ENCODE measurements at regions not wholly inside any gene's neighbourhood (a gene's known extent, or its start where the extent isn't known, plus 50 kb on each side); places are given as distances from the start of the nearest gene placed in this dataset.

DNA sequence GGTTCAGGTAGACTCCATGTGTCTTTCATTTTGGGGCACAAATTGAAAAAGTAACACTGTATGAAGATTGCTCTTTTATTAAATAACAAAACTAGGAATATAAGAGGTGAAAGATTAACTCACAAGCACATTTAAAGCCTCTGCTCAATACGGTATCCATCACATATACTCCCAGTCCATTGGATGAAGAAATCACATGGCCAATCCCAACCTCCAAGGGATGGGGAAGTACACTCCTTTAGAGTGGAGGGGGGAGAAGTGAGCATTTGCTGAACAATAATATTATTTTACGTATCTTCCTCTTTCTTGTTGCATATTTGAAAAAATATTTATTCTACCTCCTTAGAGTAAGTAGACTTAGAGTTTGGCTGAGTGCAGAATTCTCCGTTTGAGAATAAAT, 316.5 kb downstream of the LMX1A start:
- no peak for ATAC-seq (replicated peaks in 1 of 2)
- DNase-seq, result no peak
- H3K27me3 Mint-ChIP-seq (ENCODE audit: low read depth), result no peaks in the 10 kb centered on the region
- H3K36me3 Mint-ChIP-seq (ENCODE audit: insufficient read depth in 2 of 2), result no peaks in the 10 kb centered on the region
- no peak overlapping the region for H3K27ac Mint-ChIP-seq
- H3K4me3 Mint-ChIP-seq, result no peak overlapping the region
- no peaks in the 10 kb centered on the region for H3K4me1 Mint-ChIP-seq (ENCODE audit: low read depth)
- peaks cover 0 to 2% of the 10 kb centered on the region in 2 donors for H3K9me3 Mint-ChIP-seq

DNA sequence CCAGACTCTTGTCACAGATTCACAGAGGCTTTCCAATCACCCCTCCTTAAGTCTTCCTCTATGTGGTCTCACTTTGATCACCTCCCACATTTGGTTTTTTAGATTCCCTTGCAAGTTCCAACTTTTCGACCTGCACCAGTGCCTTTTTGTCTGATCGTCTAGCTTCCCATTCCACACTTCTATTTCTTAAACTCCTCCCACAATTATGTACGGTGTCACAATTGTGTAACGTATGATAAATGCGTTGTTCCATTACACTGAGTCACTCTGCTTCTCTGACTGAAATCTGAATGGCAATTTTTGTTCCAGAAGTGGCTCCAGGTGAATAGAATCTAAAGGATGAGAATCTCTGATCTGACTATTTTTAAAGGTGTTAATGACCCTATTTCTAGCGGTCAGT, 320.1 kb downstream of the LMX1A start:
- H3K4me3 Mint-ChIP-seq, result no peak overlapping the region
- no peaks in the 10 kb centered on the region for H3K4me1 Mint-ChIP-seq (ENCODE audit: low read depth)
- no peak overlapping the region for H3K27ac Mint-ChIP-seq
- no peaks in the 10 kb centered on the region for H3K36me3 Mint-ChIP-seq (ENCODE audit: insufficient read depth in 2 of 2)
- ATAC-seq (replicated peaks in 1 of 2) (no peak), DNase-seq (no peak)
- peaks cover 0 to 2% of the 10 kb centered on the region in 2 donors for H3K9me3 Mint-ChIP-seq
- no peaks in the 10 kb centered on the region for H3K27me3 Mint-ChIP-seq (ENCODE audit: low read depth)

DNA sequence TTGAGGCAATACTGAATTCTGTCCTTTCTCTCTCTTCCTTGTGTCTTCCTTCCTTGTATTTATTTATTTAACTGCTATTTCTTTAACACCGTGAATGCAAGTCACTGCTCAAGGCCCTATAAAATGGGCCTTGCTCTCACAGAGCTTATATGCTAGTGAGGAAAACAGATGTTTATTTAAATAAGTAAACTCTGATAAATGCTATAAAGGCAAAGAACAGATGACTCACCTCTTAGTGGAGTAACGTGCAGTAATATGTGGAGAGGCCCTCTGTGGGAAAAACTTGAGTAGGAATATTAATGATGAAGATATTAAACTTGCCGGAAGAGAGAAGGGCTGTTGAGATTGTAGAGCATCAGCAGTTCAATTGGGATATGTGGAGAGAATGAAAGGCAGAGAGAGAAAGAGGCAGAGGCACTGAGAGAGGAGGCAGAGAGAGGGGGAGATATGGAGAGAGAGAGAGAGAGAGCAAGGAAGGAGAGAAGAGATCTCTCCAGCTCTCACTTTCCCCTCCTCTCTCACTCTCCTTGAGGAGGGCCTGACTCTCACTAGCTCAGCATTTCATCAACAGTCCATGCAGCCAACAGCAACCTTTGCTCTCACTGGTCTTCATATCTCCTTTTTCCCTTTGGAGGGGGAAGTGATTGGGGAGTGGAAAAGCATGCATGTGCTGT, 322.2 kb downstream of the LMX1A start:
- Mint-ChIP-seq H3K27me3 (ENCODE audit: low read depth) (no peaks in the 10 kb centered on the region), H3K4me1 (ENCODE audit: low read depth) (no peaks in the 10 kb centered on the region), H3K9me3 (peaks cover 0 to 2% of the 10 kb centered on the region in 2 donors), H3K4me3 (no peak overlapping the region), H3K36me3 (ENCODE audit: insufficient read depth in 2 of 2) (no peaks in the 10 kb centered on the region), H3K27ac (no peak overlapping the region)
- DNase-seq (no peak), ATAC-seq (replicated peaks in 1 of 2) (no peak)

DNA sequence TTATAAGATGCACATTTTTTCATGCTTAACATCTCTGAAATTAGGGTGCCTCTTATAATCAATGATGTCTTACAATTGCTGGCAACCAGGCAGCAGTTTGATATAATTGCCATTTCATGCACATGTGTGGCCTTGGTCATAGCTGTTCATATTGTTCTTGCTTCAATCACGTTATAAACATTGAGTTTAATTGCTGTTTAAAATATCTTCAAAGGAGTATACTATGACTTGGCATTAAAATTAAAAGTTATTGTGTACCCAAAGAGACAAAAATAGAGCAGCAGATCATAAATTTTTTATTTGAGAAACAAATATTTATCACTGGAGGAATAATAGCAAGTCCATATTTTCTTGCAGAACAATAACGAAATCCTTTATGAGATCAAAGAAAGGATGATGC, 325.5 kb downstream of the LMX1A start:
- no peak for ATAC-seq (replicated peaks in 1 of 2)
- no peaks in the 10 kb centered on the region for H3K36me3 Mint-ChIP-seq (ENCODE audit: insufficient read depth in 2 of 2)

DNA sequence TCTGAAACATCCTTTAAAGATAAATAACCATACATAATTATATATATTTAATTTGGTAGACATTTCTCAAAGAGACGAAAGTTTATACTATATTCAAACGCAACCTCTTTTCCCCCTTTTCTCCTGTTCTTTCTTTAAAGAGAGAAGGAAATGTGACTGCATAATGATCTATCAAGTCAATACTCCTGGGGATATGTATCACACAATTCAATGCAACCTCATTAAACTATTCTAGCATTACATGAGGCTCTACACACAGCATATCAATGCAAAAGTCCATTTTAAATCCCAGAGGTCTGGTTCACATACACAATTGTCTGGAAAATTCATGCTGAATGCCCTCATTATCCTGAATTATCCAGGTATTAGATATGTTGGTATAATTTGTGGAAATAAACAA, 330.7 kb downstream of the LMX1A start:
- H3K27ac Mint-ChIP-seq, result no peak overlapping the region
- DNase-seq (no peak), ATAC-seq (replicated peaks in 1 of 2) (no peak)
- no peak overlapping the region for H3K4me3 Mint-ChIP-seq
- no peaks in the 10 kb centered on the region for H3K4me1 Mint-ChIP-seq (ENCODE audit: low read depth)
- H3K27me3 Mint-ChIP-seq (ENCODE audit: low read depth), result no peaks in the 10 kb centered on the region
- peaks cover 2 to 5% of the 10 kb centered on the region in 2 donors for H3K9me3 Mint-ChIP-seq
- H3K36me3 Mint-ChIP-seq (ENCODE audit: insufficient read depth in 2 of 2), result peaks cover 0 to 2% of the 10 kb centered on the region in 2 donors

More for the DNA sequence above, 325.5 kb downstream of the LMX1A start:
- Mint-ChIP-seq H3K4me1 (ENCODE audit: low read depth) (no peaks in the 10 kb centered on the region), H3K27me3 (ENCODE audit: low read depth) (no peaks in the 10 kb centered on the region), H3K9me3 (no peaks in the 10 kb centered on the region), H3K27ac (no peak overlapping the region), H3K4me3 (no peak overlapping the region)
- DNase-seq, result no peak

DNA sequence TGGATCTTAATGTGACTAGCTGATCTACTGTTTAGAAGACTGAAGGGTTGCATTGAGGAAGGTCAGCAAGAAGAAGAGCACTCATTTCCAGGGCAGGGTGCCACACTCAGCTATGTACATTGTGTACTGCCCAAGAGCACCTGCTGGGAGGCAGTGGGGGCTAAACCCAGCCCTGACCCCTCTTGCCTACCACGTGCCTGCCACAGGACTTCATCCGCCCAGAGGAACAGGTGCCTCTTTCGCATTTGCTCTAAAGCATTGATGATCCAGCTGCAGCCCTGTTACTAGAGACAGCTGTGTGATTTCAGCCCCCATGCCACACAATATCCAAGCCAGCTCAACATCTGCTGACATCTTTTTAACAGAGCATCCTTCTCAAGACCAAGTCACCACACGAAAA, 341.8 kb downstream of the LMX1A start:
- Mint-ChIP-seq H3K36me3 (ENCODE audit: insufficient read depth in 2 of 2) (peaks cover 0 to 2% of the 10 kb centered on the region in 2 donors), H3K9me3 (peaks cover 9% of the 10 kb centered on the region in 2 donors)
- no peak for DNase-seq

DNA sequence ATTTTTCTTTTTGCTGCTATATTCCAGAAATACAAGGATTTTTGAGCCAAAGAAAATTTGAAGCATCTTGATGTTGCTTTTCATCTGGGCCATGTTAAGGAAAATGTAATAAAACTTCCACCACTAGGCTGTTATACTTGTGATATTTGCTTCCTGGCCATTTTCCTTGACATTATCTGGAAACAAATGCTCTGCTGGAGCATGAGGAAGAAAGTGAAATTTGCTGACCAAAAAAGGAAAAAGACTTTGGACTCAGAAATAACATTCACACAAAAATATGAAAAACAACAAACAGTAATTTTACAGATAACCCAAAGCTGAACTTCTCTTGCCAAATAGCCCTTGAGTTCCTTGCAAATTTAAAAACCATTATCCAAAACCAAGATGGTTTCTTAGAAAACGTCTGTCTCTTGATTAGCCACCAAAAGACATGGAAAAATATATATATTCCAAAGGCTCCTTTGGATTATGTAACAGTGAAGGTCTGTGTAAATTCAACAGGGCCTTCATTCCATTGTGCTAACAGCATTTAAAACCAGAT, 344.5 kb downstream of the LMX1A start:
- DNase-seq, result no peak
- Mint-ChIP-seq H3K4me1 (ENCODE audit: low read depth) (no peaks in the 10 kb centered on the region), H3K4me3 (no peak overlapping the region), H3K27me3 (ENCODE audit: low read depth) (no peaks in the 10 kb centered on the region), H3K9me3 (peaks cover 0 to 2% of the 10 kb centered on the region in 2 donors), H3K36me3 (ENCODE audit: insufficient read depth in 2 of 2) (no peaks in the 10 kb centered on the region), H3K27ac (no peak overlapping the region)
- no peak for ATAC-seq (replicated peaks in 1 of 2)

More for the DNA sequence above, 341.8 kb downstream of the LMX1A start:
- Mint-ChIP-seq H3K27ac (no peak overlapping the region), H3K27me3 (ENCODE audit: low read depth) (no peaks in the 10 kb centered on the region), H3K4me3 (no peak overlapping the region), H3K4me1 (ENCODE audit: low read depth) (no peaks in the 10 kb centered on the region)
- no peak for ATAC-seq (replicated peaks in 1 of 2)

DNA sequence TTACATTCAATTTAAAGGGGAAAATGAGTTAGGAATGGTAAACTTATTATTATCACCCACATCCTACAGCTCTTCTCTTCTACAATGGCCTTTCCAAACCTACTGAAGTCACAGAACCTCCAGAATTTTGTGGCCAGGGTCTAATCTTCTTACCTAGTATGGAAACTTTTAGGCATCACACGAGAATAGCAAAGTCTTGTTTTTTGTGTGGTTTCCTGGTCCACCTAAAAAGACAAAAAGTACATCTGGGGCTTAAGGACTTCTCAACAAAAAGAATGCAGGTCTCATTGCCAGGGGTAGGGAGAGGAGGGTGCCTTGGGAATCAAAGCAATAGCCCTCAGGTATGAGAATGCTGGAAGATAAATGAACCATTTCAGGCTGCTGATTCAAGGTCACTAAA, 345.3 kb downstream of the LMX1A start:
- Mint-ChIP-seq H3K27ac (no peak overlapping the region), H3K4me3 (no peak overlapping the region), H3K36me3 (ENCODE audit: insufficient read depth in 2 of 2) (no peaks in the 10 kb centered on the region), H3K4me1 (ENCODE audit: low read depth) (no peaks in the 10 kb centered on the region), H3K27me3 (ENCODE audit: low read depth) (no peaks in the 10 kb centered on the region), H3K9me3 (peaks cover 0 to 2% of the 10 kb centered on the region in 2 donors)
- DNase-seq (no peak), ATAC-seq (replicated peaks in 1 of 2) (no peak)

DNA sequence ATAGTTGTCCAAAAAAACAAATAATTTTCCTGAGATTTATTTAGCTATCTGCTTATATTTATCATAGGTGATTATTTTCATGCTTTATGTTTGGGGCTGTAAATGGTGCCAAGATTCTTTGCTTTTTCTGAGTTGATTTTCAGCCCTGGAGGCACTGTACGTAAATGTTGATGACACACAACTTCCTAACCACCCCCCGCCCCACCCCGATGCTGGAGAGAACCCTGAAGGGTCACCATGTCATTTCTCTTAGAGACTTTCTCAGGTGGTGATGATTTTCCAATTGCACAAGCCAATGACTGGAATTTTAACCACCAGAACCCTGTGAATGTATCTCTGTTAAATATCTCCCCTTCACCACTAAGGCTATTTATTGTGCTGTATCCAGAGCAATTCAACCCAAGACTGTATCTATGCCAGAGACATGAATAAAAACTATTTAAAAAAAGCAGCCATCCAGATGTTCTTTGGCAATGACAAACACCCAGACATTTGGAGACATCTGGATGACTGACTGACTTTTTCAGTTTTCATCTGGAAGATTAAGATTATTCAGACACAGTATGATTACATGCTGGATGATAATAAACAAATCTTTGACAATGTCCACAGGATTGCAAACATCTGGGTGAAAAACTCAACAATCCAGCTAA, 346.0 kb downstream of the LMX1A start:
- no peaks in the 10 kb centered on the region for H3K4me1 Mint-ChIP-seq (ENCODE audit: low read depth)
- DNase-seq (no peak), ATAC-seq (replicated peaks in 1 of 2) (no peak)
- H3K27ac Mint-ChIP-seq, result no peak overlapping the region
- peaks cover 0 to 2% of the 10 kb centered on the region in 2 donors for H3K9me3 Mint-ChIP-seq
- H3K4me3 Mint-ChIP-seq, result no peak overlapping the region
- H3K27me3 Mint-ChIP-seq (ENCODE audit: low read depth), result no peaks in the 10 kb centered on the region
- H3K36me3 Mint-ChIP-seq (ENCODE audit: insufficient read depth in 2 of 2), result no peaks in the 10 kb centered on the region

DNA sequence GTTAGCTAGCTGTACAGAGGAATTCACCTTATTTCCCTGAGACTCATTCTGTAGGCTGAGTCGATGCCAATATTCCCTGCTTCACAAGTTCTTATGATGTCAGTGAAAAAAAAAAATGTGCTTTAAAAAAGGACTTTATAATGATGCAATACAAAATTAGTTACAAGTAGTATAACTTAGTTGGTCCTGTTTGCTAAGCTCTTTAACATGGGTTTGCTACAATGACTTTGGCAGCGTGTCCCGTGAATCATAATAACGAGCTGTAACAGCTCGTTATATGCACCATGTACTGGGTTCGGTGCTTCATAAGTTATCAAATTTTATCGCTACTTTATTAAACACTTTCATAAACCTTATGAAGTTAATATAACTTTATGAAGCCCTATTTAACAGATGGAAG, 349.7 kb downstream of the LMX1A start:
- no peaks in the 10 kb centered on the region for H3K27me3 Mint-ChIP-seq (ENCODE audit: low read depth)
- no peaks in the 10 kb centered on the region for H3K36me3 Mint-ChIP-seq (ENCODE audit: insufficient read depth in 2 of 2)
- peaks cover 0 to 1% of the 10 kb centered on the region in 2 donors for H3K9me3 Mint-ChIP-seq
- no peaks in the 10 kb centered on the region for H3K4me1 Mint-ChIP-seq (ENCODE audit: low read depth)
- ATAC-seq (replicated peaks in 1 of 2) (no peak), DNase-seq (no peak)
- no peak overlapping the region for H3K4me3 Mint-ChIP-seq
- no peak overlapping the region for H3K27ac Mint-ChIP-seq

DNA sequence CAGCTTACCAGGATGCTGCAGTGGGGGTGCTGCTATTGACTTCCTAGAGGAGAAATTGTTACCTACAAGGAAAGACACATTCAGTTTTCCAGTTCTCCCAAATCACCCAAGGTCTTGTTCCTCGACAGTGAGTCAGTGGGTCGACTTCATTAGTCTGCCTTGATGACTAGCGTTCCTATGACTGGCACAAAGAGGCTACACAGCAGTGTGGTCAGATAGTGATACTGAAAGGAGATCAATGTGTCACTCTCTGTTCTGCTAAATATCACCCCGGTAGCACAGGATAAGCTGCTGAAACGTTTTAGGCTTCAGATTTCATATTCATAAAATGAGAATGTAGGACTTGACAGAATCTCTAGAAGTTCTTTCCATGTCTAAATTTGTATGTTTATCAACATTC, 357.4 kb downstream of the LMX1A start:
- no peak for ATAC-seq (replicated peaks in 1 of 2)

DNA sequence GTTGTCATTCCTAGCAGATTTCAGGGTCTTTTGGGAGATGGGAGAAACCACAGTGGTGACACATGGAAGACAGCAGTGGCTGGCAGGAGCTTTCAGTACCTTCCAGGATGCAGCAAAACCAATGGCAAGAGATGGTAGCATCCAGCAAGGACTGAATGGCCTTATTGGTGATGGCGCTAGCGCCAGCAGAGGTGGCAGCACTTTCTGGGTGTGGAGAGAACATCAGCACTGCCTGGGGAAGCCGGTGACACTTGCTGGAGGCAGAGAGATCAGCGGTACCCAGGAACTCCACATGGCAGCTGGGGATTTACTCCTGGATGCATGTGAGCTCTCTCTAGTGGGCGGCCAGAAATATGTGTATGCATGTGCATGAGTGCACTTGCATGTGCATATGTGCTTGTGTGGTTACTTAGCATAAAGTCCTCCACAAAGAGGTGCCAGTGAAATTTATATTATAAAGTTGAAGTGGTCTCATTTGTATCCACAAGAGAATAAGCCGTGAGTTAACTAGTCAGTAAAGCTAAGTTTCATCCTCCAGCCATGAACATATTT, 364.7 kb downstream of the LMX1A start:
- peaks cover 4 to 7% of the 10 kb centered on the region in 2 donors for H3K9me3 Mint-ChIP-seq
- H3K4me1 Mint-ChIP-seq (ENCODE audit: low read depth), result no peaks in the 10 kb centered on the region
- ATAC-seq (replicated peaks in 1 of 2) (no peak), DNase-seq (no peak)
- no peaks in the 10 kb centered on the region for H3K36me3 Mint-ChIP-seq (ENCODE audit: insufficient read depth in 2 of 2)
- H3K4me3 Mint-ChIP-seq, result no peak overlapping the region
- H3K27me3 Mint-ChIP-seq (ENCODE audit: low read depth), result no peaks in the 10 kb centered on the region
- no peak overlapping the region for H3K27ac Mint-ChIP-seq

More for the DNA sequence above, 357.4 kb downstream of the LMX1A start:
- H3K27me3 Mint-ChIP-seq (ENCODE audit: low read depth), result no peaks in the 10 kb centered on the region
- H3K36me3 Mint-ChIP-seq (ENCODE audit: insufficient read depth in 2 of 2), result no peaks in the 10 kb centered on the region
- no peak overlapping the region for H3K4me3 Mint-ChIP-seq
- no peak overlapping the region for H3K27ac Mint-ChIP-seq
- no peaks in the 10 kb centered on the region for H3K4me1 Mint-ChIP-seq (ENCODE audit: low read depth)
- DNase-seq, result no peak
- peaks cover 6 to 8% of the 10 kb centered on the region in 2 donors for H3K9me3 Mint-ChIP-seq

DNA sequence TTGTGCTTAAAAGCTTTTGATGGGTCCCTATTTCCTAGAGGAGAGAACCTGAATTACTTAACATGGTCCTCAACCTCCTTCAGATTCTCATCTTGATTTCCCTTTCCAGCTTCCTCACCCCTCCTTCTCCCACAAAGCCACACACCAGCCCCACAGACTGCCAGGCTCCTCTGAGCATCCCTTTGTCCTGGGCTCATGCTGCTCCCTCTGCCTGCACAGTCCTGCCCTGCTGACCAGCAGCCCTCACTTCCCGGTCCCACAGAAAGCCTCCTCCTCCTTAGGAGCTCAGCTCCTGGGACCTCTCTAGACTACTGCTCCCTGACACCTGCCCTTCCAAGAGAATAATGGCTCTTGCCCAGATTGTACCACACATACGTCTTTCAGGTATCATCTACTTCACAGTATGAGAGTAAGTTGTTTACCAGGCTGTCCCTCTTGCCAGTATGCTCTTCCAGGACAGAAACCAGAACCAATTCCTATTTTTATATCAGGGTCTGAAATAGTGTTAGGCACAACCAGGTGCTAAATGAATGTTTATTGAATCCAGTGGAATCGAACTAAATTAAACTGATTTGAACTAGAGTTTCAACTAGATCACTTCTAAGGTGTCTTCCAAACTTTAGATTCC, 373.4 kb downstream of the LMX1A start:
- Mint-ChIP-seq H3K36me3 (ENCODE audit: insufficient read depth in 2 of 2) (no peaks in the 10 kb centered on the region), H3K4me1 (ENCODE audit: low read depth) (no peaks in the 10 kb centered on the region), H3K27ac (no peak overlapping the region), H3K4me3 (no peak overlapping the region), H3K27me3 (ENCODE audit: low read depth) (no peaks in the 10 kb centered on the region), H3K9me3 (no peaks in the 10 kb centered on the region)
- DNase-seq, result no peak
- ATAC-seq (replicated peaks in 1 of 2), result no peak

Data from activated T-cell treated with anti-CD3 and anti-CD28 coated beads, Interleukin-2, amount 50 U/mL, for 72 hours (primary cell).